ENCODE measurements at regions not wholly inside any gene's neighbourhood (a gene's known extent, or its start where the extent isn't known, plus 50 kb on each side); places are given as distances from the start of the nearest gene placed in this dataset.

DNA sequence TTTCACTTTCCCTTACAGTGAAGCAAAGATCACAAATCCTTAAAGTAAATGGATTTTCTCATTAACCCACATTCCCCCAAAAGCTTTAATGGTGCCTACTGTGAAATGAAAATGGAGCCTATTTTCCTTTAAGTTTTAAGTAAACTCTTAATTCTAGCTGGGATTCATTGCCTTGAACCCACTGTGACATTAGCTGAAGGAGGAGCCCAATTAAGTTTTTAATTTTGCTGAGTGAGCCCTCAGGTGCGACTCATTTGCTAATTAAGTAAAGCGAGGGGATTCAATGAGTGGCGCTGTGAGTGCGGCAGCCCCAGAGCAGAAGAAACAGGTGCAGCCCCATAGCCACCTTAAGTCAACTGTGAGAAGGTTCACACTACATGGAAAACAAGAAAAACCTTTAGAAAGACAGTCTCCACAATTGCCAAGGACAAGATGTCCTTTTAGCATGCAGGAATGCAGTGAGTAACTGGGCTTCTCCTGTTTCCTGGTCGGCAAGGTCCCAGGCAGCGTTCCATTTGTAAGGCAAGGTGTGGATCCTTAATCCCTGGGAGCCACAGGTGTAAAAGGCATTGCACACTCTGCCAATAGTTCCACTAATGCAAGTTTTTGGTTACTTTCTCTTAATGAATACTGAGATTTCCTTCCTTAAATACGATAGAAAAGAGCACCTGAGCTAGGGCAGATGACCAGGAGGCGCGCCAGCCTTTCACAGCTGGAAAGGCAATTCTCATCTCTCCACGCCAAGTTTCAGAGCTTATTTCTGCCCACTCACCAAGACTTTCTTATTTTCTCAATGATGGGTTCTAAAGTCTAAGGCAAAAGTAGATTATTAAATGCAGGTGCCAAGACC, 87.7 kb downstream of the TMEM18 start:
- no peak for ATAC-seq
- no peak overlapping the region for H3K4me3 ChIP-seq
- H3K27ac ChIP-seq = no peak overlapping the region
- no peaks in the 10 kb centered on the region for H3K9me3 ChIP-seq
- H3K27me3 ChIP-seq = no peaks in the 10 kb centered on the region
- H3K36me3 ChIP-seq = no peaks in the 10 kb centered on the region
- no peaks in the 10 kb centered on the region for H3K4me1 ChIP-seq
- TF ChIP-seq, protein P1, sequence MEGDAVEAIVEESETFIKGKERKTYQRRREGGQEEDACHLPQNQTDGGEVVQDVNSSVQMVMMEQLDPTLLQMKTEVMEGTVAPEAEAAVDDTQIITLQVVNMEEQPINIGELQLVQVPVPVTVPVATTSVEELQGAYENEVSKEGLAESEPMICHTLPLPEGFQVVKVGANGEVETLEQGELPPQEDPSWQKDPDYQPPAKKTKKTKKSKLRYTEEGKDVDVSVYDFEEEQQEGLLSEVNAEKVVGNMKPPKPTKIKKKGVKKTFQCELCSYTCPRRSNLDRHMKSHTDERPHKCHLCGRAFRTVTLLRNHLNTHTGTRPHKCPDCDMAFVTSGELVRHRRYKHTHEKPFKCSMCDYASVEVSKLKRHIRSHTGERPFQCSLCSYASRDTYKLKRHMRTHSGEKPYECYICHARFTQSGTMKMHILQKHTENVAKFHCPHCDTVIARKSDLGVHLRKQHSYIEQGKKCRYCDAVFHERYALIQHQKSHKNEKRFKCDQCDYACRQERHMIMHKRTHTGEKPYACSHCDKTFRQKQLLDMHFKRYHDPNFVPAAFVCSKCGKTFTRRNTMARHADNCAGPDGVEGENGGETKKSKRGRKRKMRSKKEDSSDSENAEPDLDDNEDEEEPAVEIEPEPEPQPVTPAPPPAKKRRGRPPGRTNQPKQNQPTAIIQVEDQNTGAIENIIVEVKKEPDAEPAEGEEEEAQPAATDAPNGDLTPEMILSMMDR (IDR thresholded peaks at IDR 0.05) = no peak
- no peak for TF ChIP-seq POLR2A (IDR thresholded peaks at IDR 0.05)
- DNase-seq = no peak
- intact Hi-C loops (cut with DNase I) = no loop called here
- WGBS (ENCODE audit: insufficient coverage, low coverage, low lambda C conversion rate, missing lambda C conversion rate) = 65% methylated on average over 9 of the region's 10 CpGs

DNA sequence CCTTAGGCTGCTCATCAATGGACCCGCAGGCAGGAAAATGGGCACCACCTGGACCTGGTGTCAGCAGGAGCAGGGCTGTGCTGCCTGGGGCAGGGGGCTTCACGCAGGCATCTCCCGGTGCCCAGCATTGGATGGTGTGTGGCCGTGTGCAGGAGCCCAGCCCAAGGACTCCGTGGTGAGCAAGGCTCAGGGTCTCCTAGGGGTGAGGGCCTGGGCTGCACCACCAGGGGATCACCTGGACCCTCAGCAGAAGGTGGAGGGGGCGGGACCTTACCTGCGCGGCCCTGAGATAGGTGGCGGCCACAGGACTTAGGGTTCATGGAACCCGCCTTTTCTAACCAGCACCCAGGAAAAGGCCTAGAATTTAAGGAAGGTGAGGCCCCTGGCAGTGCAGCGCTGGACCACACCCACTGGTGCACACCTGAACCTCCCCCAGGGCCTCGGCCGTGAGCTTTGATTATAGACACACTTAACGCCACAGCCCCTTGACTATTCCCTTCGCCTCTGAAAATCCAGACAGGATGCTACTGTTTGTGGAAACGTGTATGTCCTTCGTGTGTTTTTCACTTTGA, 89.0 kb downstream of the TMEM18 start:
- TF ChIP-seq POLR2A (IDR thresholded peaks at IDR 0.05) = no peak
- TF ChIP-seq, protein P1 (IDR thresholded peaks at IDR 0.05) = no peak
- ATAC-seq (peak in 1 of 4 donors; percentile 39), DNase-seq (no peak)
- no peak overlapping the region for H3K4me3 ChIP-seq
- intact Hi-C loops (cut with DNase I) = no loop called here
- H3K27ac ChIP-seq = no peak overlapping the region
- H3K36me3 ChIP-seq = no peaks in the 10 kb centered on the region
- no CpG with 5 or more reads among the region's 17 CpGs for WGBS (ENCODE audit: insufficient coverage, low coverage, low lambda C conversion rate, missing lambda C conversion rate)
- H3K9me3 ChIP-seq = no peaks in the 10 kb centered on the region
- H3K27me3 ChIP-seq = no peaks in the 10 kb centered on the region
- no peaks in the 10 kb centered on the region for H3K4me1 ChIP-seq

DNA sequence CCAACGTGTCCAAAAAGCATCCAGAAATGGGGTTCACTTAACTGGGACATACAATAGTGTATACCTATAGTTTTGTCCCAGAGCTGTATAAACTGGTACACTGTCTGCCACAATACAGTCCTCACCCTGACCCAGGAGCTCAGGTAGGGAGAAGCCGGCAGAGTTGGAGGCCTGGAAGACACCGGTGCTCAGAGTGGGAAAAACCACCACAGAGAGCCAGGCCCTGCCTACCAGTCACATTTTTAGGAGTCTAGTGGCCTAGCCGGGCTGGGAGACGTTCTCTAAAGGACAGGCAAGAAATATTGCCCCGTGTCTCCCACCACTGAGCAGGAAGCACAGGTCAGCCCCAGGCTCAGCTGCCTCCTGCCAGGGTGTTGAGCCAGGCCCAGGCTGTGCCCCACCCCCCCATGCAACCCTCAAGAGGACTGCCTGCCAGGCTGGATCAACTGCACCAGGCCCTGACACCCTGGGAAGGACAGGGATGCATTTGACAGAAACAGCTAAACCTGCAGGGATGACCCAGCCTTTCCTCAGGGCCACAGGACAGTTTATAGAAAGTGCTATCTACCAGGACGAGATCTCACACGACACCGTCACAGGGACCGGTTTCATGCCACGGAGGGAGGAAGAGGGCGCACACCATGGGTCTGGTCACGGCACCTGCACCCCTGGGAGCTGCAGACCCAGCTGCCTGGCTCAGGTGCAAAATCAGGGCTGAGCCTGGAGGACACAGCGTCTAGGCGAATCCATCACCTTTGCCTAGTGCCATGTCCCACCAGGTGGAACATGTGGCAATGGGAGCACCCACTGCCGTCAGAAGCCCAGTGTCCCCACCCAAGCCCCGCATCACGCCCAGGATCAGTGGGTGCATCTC, 89.9 kb downstream of the TMEM18 start:
- TF ChIP-seq, protein P1 (IDR thresholded peaks at IDR 0.05) = no peak
- no peak for TF ChIP-seq POLR2A (IDR thresholded peaks at IDR 0.05)
- intact Hi-C loops (cut with DNase I) = no loop called here
- Histone ChIP-seq H3K27me3 (no peaks in the 10 kb centered on the region), H3K4me1 (no peaks in the 10 kb centered on the region), H3K36me3 (no peaks in the 10 kb centered on the region), H3K9me3 (no peaks in the 10 kb centered on the region), H3K4me3 (no peak overlapping the region), H3K27ac (no peak overlapping the region)
- DNase-seq (no peak), ATAC-seq (peak in 1 of 4 donors; percentile 31)
- WGBS (ENCODE audit: insufficient coverage, low coverage, low lambda C conversion rate, missing lambda C conversion rate) = 44% methylated on average over 3 of the region's 18 CpGs

DNA sequence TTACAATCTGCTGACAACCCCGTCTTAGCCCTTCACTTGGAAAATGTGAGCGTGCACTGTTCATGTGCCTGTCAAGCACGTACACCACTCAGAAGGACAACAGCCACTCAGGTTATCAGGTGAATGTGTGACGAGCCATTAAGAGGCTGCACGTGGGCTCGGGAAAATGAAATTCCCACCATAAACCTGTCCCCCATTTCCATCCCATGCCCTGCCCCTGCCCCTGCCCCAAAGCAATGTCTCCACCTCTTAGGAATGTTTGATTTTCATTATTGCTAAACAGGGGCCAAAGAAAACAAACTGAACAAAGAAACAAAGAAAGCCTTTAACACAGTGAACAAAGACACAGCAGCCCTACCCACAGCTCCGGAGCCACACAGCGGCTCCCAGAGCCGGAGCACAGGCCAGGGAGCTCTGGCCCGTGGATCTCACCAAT, 90.5 kb downstream of the TMEM18 start:
- TF ChIP-seq, protein P1 (IDR thresholded peaks at IDR 0.05) = no peak
- no peak for TF ChIP-seq POLR2A (IDR thresholded peaks at IDR 0.05)
- intact Hi-C loops (cut with DNase I) = no loop called here
- ATAC-seq (no peak), DNase-seq (no peak)
- Histone ChIP-seq H3K4me1 (no peaks in the 10 kb centered on the region), H3K36me3 (no peaks in the 10 kb centered on the region), H3K9me3 (no peaks in the 10 kb centered on the region), H3K4me3 (no peak overlapping the region), H3K27ac (no peak overlapping the region), H3K27me3 (no peaks in the 10 kb centered on the region)
- 46% methylated on average over 10 of the region's 10 CpGs for WGBS (ENCODE audit: insufficient coverage, low coverage, low lambda C conversion rate, missing lambda C conversion rate)
